NCI-H128 (cell line): ENCODE measurements at regions not wholly inside any gene's neighbourhood (a gene's known extent, or its start where the extent isn't known, plus 50 kb on each side); places are given as distances from the start of the nearest gene placed in this dataset.
"Not testable (repeated sequence)": the region's sequence is repeated elsewhere in the genome, so short reads cannot be mapped to it uniquely, and the experiment has no call there.

Experiments
- DNase-seq: peaks from one replicate; lab custom pipeline; 2025; ENCODE audit not compliant: unreplicated experiment; lab: John Stamatoyannopoulos, UW

DNA sequence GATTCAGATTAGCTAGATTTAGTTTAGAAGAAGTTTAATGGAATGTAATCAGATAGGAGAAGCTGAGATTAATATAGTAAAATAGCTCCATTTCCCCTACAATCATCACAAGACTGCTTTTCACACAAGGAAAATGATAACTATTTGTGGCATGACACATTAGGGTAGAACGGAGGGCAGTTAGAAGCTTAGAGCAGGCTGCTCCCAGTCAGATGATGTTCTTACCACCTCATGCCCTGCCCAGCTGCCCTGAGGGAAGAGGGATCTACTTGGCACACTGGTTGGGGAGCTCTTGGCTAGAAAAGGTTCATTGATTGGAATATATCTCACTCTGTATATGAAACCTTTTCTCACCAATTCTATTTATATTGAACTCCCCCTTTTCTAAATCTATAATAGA lies 180.7 kb upstream of the IL15 start:
- no peak for DNase-seq

DNA sequence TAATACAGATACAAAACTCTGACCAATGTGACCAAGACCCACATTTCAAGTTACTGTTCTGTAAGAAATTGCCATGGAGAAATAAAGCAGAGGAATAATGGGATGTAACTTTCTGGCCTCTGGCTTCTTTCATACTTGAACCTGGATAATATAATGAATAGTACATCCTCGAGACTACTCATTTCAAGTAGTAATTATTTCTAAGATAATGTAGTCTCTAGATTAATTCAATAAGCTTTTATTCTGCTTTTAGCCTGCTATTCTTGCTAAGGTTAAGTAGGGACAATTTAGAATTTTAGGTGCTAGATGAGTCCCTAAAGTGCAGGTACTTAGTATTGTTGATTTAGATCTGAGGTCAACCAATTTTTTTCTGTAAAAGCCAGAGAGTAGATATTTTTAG lies 178.7 kb upstream of the IL15 start:
- DNase-seq = no peak

DNA sequence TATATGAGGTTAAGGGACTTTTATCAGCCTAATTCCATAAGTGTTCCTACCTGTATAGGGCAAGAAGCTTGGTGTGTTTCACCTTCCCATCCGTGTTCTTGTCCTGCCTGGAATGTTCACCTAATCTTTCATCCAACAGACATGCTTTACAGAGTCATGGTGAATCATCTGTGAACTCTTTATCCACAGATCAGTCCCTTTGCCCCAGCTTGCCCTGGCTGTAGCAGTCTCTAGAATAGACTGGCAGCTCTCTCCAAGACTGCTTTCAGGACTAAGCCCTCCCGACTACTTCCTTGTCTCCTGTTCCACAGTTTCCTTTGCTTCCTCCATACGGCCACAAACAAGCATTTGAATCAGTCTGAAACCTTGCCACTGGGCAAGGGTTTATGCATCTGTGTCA lies 177.9 kb upstream of the IL15 start:
- DNase-seq = no peak

DNA sequence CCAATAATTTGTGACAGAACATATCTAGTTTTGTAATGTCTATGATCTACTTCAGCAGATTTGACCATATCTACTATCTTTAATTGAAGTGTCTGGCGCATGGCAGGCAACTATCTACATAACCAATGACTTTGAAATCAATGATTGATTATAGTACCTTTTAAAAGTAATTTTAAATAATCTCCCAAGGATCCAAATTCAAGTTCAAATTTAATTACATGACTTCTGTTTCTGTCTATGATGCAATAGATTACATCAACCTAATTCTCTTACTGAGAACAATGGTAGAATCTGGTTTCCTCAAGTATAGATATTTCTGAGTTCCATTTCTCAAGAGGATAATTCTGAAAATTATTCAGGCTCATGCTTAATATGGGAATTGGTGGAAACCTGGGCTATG lies 177.4 kb upstream of the IL15 start:
- no peak for DNase-seq

DNA sequence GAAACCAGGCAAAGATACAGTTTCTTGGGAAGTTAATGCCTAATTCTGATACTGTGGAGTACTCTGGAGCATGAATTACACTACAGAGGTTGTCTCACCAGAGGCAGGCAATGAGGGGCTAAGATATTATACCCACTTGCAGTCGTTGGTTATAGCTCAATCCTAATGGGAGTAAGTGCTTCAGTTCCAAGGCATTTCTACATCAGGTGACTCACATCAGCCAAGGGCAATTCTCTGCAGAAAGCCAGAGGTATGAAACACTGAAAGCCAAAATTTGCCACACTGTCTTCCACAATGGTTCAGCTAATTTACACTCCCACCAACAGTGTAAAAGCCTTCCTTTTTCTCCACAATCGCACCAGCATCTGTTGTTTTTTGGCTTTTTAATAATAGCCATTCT lies 174.0 kb upstream of the IL15 start:
- DNase-seq = no peak

DNA sequence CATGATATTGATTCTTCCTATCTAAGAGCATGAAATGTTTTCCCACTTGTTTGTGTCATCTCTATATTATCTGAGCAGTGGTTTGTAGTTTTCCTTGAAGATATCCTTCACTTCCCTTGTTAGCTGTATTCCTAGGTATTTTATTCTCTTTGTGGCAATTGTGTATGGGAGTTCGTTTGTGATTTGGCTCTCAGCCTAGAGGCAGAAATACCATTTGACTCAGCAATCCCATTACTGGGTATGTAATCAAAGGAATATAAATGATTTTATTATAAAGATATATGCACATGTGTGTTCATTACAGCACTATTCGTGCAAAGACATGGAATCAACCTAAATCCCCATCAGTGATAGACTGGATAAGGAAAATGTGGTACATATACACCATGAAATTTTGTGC lies 172.7 kb upstream of the IL15 start:
- no peak for DNase-seq

DNA sequence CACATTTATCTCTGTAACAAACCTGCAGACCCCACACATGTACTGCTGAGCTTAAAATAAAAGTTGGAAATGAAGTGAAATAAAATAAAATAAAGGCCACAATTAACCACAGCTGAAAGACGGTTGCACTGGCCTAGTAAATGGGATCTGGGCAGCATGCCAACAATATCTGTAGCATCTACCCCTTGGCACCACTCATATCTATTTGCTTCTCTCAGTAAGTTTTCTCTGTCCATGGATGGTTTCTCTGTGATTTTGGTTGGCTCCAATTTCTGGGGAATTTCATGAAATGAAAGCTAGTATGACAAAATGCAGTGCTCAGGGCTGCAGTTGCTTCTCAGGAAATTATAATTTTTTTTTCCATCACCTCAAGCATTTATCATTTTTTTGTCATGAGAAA lies 172.0 kb upstream of the IL15 start:
- peak; percentile 25 for DNase-seq

DNA sequence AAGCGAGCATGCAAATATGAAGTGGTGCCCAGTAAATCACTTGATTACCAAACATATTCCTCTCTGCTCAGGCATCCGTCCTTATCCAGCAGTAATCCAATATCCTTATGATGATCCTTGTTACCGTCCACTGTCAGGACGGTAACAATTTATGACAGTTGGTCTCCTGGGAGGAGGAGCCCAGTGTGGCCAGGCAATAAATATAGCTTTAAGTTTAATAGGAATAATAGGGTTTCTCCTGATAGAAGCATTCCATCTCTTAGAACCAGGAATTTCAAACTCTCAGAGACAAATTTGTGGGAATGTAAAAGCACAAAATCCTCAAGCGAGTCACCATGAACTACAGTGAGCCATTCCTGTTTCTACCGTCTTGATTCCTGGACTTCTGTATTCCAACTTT lies 171.2 kb upstream of the IL15 start:
- DNase-seq = no peak

DNA sequence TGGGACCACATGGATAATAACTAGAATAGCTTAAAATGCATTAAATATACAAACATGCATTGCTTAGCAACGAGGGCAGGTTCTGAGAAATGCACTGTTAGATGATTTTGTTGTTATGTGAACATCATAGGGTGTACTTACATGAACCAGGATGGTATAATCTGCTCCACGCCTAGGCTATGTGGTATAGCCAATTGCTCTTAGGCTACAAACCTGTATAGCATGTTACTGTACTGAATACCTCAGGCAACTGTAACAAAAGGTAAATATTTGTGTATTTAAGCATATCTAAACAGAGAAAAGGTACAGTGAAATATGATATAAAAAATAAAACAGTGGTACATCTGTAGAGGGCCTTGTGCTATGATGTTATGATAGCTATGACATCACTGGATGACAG lies 169.2 kb upstream of the IL15 start:
- no peak for DNase-seq

DNA sequence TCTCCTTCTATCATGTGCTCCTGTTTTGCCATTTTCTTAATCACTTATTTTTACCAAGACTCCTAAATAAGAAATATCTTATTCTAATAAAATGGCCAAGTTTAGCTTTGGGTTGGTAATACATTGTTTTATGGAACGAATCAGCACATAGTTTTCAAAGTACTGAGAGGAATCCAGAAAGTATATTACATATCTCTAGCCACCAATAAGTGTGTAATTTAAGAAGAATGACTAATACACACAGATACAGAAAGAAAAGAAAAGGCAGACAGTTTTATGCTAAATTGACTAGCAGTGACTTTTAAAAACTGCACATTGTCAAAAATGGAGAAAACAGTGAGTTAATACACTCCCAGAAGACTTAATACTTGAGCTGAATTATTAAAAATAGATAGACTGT lies 167.0 kb upstream of the IL15 start:
- no peak for DNase-seq

DNA sequence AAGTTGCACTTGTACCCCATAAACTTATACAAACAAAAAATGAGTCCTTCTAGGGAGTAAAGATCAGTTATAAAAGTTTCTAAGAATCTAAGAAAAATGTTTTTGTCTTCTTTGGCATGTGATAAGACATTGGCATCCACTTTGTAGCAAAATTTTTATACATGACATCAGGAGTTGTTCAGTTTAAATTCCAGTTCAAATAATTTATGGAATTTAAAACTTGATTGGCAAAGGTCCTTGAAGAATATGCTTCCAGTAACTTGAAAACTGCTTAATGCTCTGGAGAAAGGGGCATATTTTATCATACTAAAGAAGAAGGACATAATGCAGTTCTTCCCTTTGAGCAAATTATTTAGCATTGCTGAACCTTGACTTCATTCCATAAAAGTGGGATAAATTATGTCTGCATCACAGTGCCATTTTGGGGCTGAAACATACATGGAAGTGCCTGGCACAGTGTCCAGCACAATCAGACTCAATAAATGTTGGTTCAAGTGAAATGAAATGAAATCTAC lies 163.3 kb upstream of the IL15 start:
- DNase-seq = no peak

DNA sequence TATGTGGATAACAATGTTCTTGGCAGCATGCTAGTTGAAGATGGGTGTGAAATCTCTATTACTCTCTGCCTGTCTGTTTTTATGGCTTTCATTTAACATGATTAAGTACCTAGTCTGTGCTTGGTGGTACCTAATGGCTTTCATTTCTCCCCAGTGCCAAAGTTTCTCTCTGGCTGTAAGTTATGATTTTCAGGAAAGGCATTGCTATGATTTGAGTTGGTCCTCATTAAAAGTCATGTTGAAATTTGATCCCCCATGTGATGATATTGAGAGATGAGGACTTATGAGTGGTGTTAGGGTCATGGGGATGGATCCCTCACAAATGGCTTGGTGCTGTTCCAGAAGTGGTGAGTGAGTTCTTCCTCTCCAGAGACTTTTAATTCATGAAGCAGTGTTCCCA lies 162.4 kb upstream of the IL15 start:
- no peak for DNase-seq

DNA sequence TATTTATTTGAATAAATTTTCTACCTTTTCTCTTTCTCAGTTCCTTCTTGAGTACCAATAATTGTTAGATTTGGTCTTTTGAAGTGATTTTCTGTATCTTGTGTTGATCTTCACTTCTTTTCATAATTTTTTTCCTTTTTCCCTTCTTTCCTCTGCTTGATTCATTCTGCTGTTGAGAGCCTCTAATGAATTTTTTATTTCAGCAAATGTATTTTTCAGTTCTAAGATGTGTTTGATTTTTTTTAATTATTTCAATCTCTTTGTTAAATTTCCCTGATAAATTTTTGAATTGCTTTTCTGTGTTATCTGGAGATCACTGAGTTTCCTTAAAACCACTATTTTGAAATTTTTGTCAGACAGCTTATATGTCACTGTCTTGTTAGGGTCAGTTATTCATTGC lies 155.4 kb upstream of the IL15 start:
- DNase-seq = no peak

DNA sequence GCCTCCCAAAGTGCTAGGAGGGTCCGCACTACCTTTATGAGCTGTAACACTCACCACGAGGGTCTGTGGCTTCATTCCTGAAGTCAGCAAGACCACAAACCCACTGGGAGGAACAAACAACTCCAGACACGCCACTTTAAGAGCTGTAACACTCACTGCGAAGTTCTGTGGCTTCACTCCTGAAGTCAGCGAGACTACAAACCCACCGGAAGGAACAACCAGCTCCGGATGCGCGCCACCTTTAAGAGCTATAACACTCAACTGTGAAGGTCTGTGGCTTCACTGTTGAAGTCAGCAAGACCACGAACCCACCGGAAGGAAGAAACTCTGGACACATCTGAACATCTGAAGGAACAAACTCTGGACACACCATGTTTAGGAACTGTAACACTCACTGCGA lies 152.1 kb upstream of the IL15 start:
- not testable (repeated sequence) for DNase-seq

DNA sequence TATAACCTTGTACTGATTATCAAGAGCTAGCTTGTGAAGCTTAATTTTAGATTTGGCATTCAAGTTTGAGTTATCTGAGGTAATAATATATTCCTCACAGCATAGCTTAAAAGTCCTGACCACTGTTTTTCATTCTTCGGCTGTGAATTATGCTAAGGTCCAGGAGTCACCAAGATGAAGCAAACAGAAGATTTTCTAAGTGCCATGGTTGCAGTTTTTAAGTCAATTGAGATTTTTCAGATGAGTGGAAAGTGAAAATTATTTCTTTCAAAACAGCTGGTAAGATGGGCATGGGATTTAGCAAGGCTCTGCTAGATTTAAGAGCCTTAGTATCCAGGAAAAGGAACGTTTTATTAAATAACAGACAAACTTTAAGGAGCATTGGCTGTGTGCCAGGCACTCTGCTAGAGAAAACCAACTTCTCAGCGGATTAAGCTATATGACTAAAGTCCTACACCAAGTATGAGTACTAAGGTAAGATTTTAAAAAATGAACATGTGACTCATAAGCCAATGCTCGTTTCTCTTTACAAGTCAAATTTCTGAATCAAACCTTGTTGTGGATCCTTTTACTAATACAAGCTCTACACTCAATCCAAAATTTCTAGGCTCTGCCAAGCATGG lies 149.9 kb upstream of the IL15 start:
- no peak for DNase-seq

DNA sequence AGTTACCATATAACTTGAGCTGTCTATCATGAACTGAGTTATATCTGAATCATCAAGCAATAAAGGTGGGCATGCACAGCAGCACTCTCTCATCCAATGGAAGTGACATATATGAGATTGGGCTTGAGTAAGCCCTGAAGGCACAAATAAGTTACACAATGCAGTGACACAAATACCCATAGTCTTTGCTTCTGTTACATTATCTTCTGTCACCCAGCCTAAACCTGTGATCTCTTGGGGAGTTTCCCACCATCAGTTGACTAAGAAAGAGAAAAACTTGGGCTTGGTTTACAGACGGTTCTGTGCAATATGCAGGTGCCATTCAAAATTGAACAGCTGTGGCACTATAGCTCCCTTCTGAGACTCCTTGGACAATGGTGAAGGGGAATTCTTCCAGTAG lies 138.8 kb upstream of the IL15 start:
- no peak for DNase-seq

DNA sequence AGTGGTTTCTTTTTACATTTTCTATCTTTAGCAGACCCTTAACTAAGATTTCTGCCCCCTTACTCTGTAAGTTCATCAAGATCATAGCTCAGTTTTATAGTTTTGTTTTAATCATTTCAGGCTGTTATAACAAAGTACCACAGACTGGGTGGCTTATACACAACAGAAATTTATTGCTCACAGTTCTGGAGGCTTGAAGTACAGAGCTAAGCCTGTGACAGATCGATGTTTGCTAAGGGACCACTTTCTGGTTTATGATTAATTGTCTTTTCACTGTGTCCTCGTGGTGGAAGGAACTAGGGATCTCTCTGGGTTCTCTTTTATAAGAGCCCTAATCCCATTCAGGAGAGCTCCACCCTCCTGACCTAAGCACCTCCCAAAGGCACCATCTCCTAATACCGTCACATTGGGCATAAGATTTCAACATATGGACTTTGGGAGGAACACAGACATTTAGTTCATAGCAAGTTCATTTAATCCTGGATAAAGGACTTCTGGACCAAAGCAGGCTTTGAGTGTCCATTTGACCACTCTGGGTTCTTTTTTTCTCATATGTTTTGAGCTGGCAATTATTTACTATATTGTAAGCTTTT lies 137.0 kb upstream of the IL15 start:
- no peak for DNase-seq

DNA sequence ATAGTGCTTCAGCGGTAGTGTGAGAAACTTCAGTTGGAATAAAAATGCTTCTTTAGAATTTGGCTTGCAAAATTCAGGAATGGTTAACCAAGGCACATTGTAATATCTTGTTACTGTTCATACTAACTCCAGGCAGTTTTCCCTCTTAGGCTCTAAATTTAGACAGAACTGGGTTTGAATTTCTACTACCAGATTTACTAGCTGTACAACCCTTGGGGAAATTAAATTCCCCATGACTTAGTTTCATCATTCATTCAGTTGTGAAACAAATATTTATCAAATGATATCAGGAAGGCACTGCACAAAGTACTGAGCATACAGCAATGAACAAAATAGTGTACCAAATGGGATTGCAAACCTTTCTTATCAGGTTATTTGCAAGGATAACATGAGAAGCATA lies 135.0 kb upstream of the IL15 start:
- DNase-seq = no peak

DNA sequence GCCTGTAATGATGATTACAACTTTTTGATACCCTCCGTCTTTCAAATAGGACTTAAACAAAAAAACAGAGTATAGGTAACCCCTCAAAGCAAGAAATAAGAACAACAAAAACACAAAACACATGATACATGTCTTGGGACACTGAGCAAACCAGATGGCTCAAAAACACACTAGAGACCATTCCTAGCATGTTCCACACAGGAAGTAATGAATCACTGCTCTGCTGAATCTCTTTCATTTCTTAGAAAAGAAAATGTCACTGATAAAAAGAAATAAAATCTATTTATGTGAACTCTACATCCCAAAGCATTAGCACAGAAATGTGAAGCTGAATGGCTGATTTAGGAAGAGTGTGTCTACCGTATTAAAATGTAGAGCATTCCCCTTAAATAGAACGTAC lies 134.5 kb upstream of the IL15 start:
- DNase-seq = no peak

DNA sequence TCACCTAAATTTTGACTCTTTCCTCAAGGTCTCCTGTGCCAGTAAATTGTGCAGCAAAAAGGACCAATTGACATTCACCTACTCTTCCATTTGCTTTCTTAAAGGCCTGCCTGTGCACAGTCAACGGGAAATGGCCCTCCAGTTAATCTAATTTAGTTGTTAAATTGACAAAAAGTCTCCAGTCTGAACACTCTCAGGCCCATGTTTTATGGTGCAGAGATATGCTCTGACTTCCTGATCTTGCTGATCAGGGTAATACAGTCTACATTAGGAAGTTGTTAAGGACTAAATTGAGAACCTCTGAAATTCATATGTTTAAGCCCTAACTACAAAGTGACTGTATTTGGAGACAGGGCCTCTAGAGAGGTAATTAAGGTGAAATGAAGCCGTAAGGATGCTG lies 133.6 kb upstream of the IL15 start:
- no peak for DNase-seq

DNA sequence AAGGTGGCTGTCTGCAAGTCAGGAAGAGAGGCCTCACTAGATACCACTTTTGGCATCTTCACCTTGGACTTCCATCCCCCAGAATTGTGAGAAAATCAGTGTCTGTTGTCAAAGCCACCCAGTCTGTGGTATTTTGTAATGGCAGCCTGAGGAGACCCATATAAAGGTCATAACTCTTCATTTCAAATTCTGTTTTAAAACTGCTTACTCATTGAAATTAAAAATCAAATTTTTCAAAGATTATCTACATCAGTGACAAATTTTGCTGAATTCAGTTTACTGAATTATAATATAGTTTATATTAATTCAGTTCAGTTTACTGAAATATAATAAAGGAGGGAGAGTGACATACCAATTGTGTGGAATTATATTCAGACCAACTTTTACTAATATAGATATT lies 133.1 kb upstream of the IL15 start:
- no peak for DNase-seq

DNA sequence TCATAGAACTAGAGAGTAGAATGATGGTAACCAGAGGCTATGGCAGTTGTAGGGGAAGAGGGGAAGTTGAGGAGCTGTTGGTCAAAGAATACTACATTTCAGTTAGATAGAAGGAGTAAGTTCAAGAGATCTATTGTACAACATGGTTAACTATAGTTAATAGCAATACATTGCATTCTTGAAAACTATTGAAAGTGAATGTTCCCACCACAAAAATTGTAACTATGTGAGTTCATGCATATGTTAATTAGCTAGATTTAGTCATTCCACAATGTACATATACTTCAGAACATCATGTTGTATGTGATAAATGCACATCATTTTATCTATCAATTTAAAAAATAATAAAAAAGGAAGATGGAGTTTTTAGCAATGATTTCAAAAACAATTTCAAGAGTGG lies 125.3 kb upstream of the IL15 start:
- DNase-seq = no peak

DNA sequence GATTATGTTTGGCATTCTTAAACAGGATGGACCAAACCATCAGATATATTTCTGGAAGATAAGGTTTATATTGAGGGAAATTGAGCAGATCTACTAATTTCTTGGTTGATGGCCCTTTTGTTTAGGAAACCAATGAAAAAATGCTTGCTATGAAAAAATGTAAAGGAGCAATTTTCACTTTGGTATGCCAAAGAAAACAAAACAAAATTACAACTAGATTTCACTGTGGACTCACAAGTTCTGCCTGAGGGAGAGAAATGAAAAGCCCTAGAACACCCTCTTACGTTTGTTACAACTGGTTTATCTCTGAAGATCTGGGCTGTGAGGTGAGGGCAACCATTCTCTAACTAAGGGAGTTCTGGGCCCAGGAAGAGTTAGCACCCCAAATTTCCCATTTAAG lies 122.5 kb upstream of the IL15 start:
- DNase-seq = no peak
